Fibroblast of skin of right quadriceps (primary cell): ENCODE measurements at regions not wholly inside any gene's neighbourhood (a gene's known extent, or its start where the extent isn't known, plus 50 kb on each side); places are given as distances from the start of the nearest gene placed in this dataset.

ENCODE experiments used
- DNase-seq: peaks from one replicate; pipeline ENCODE4 v3.0.0-alpha.2; 2013

DNA sequence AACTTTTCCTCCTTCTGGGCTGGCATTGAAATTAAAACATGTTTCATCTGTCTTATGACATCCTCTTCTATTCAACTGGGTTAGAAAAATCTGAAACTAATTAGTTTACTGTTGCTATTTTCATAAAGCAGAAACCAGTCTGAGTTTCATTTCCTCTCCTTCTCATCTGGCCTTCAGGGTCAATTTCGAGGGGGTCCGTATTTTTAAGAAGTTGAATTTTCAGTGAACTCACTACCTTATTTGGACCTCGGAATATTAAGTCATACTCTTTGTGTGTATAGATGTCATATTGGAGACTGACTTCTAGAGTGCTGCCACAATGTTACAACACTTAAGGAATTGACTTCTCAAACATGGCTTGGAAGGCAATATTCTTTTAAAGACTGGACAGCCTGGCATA is 485.9 kb downstream of the SQOR start:
- peak; percentile 2 for DNase-seq

DNA sequence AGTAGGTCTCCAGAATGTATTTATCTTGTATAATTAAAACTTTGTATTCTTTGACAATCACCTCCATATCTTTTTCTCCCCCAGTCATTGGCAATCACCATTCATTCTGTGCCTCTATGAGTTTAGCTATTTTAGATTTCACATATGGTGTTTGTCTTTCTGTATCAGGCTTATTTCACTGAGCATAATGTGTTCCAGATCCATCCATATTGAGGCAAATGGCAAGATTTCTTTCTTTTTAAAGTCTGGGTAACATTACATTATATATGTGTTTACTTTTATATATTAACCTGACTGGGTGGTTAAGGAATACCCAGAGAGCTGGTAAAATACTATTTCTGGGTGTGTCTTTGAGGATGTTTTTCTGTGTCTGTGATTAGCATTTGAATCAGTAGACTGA is 486.6 kb downstream of the SQOR start:
- DNase-seq: no peak

DNA sequence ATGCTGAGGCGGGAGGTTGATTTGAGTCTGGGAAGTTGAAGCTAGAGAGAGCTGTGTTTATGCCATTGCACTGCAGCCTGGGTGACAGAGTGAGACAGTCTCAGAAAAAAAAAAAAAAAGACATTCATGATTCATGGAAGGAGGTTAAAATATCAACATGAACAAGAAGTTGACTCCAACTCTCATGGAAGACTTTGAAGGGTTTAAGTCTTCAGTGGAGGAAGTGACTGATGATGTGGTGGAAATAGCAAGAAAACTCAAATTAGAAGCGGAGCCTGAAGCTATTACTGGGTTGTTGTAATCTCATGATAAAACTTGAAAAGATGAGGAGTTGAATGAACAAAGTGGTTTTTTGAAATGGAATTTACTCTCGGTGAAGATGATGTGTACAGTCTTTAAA is 491.8 kb downstream of the SQOR start:
- peak; percentile 46 for DNase-seq

DNA sequence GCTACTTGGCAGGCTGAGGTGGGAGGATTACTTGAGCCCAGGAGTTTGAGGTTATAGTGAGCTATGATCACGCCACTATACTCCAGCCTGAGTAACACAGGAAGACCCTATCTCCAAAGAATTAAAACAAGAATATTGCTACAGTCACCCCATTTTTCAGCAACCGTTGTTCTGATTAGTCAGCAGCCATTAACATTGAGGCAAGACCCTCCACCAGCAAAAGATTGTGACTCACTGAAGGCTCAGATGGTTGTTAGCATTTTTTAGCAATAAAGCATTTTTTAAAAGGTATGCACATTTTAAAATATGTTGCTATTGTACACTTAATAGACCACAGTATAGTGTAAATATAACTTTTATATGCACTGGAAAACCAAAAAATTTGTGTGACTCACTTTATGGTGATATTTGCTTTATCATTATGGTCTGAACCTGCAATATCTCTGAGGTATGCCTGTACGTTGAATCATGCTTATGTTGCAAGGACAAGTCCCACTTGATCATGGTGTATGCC is 492.6 kb downstream of the SQOR start:
- DNase-seq: peak; percentile 87

DNA sequence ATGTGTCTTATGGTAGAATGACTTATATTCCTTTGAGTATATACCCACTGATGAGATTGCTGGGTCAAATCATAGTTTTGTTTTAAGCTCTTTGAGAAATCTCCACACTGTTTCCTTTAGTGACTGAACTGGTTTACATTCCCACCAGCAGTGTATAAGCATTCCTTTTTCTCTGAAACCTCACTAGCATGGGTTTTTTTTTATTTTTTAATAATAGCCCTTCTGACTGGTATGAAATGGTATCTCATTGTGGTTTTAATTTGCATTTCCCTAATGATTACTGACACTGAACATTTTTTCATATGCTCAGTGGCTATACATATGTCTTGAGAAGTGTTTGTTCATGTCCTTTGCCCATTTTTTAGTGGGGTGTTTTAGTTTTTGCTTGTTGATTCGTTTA is 494.3 kb downstream of the SQOR start:
- peak; percentile 58 for DNase-seq

DNA sequence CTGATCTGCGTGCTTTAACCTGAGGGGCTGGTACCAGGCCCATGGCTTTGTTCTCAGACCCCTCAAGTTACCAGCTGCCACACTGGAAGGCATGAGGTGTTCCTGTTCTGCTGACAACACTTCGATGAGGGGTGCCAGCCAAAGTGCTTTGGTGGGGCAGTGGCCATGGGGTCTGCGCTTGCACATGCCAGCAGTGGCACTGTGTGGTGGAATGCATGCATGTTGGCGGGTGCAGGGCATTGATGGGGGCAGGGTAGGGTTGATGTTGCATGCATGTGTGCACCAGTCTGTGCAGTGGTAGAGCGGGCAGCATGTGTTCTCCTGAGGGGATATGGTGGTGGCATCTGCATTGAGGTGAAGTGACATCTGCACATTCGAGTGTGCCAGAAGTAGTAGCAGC is 497.0 kb downstream of the SQOR start:
- no peak for DNase-seq

DNA sequence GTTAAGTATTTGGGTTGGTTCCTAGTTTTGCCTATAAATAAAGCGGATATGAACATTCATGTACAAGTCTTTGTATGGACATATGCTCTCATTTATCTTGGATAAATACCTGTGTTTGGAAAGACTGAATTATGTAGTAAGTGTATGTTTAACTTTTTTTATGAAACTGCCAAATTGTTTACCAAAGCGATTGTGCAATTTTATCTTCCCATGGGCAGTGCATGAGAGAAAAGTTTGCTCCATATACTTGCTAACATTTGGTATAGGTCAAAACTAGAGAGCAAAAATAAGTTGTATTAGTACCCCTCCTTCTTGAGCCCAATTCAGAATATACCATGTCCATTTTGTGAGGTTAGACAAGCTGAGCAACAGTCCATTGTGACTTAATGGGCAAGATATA is 502.6 kb downstream of the SQOR start:
- DNase-seq: no peak

DNA sequence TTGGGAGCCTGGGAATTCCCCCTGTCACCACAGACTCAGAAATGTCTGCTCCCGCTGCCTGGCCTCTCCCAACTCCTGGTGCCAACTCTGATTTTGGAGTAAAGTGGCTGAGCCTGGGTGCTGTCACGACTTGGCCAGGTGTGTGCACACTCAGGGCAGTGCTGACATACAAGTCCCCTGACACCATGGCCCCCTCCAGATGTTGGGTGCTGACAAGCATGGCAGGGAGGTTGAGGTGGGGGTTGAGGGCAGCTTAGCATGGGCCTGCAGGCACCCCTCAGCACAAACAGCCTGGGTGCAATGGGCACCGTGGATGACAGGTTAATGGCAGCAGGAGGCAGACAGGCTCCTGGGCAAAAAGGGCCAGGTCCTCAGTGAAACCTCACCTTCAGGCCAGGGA is 511.2 kb downstream of the SQOR start:
- DNase-seq: no peak

DNA sequence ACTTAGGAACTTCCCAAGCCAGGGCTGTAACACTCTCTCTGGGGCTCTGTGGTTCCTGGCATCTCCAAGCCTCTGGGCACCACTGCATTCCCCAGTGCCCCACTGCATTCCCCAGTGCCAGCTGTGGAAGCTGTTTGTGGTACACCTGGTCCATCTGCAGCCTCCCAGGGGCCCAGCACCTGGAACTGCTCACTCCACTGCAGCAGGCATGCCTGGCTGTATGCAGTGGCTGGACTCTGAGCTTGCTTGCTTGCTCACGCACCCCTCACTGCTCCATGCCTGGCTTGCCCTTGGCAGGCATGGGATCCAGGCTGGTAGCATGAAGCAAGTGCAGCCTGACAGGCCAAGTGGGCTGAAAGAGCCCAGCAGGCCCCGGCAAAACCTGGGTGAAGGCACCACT is 512.1 kb downstream of the SQOR start:
- no peak for DNase-seq

DNA sequence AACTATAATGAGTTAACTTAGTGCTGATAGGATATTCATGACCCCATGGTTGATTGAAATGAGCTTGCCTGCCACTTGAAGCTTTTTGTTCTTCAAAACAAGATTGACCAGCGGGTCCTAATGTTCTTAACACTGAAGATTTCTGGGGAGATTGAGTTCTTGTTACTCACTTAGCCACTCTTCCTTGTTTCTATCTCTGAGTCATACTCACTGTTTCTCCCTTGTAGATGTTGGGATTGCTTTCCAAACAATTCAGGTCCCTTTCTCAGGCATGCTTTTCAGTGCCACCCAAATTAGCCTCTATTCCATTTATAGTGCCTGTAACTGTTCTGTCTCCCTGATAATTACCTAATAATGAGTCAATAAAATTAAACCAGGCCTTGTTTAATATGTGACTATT is 517.0 kb downstream of the SQOR start:
- DNase-seq: no peak

DNA sequence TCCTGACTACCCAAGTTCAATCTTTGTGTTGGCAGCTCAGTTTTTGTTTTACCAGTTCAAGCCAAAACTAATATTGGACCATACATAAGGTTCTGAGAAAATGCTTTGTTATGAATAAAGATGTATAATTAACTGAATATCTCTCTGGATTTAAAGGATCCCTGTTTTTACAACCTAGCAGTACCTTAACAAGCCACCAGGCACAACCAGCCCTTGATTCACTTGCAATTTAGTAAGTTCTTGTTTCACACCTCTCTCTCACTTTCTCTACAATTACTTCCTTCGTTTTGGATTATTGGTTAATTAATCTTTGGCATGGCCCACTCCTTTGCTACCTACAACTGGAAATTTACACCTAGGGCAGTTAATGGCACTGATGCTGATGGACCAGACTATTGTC is 531.9 kb downstream of the SQOR start:
- no peak for DNase-seq

DNA sequence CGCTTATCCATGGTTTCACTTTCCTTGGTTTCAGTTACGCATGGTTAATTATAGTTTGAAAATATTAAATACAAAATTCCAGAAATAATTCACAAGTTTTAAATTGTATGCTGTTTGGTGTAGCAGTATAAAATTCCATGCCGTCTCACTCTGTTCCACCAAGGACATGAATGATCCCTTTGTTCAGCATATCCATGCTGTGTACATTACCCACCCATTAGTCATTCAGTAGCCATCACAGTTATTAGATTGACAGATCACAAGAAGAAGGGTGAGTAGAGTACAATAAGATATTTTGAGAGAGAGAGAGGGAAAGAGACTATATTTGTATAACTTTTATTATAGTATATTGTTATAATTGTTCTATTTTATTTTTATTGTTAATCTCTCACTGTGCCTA is 535.5 kb downstream of the SQOR start:
- DNase-seq: no peak

DNA sequence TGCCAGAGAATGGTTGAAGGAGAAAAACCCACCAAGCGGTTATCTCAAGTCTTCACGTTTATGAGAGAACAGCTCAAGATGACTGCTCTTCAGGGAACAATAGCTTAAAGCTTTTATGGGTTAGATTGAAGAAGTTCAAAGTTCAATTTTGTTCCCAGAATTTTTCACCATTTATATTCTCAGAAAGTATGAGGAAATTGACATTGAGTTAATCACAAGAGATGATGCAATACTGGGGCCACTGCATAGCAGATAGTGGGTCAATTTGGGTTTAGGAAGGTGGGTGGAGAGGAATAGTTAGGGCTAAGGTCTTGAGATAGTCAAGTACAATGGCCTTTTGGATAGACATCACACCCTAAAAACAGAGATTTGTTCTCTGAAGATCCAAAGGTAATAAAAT is 539.3 kb downstream of the SQOR start:
- no peak for DNase-seq

DNA sequence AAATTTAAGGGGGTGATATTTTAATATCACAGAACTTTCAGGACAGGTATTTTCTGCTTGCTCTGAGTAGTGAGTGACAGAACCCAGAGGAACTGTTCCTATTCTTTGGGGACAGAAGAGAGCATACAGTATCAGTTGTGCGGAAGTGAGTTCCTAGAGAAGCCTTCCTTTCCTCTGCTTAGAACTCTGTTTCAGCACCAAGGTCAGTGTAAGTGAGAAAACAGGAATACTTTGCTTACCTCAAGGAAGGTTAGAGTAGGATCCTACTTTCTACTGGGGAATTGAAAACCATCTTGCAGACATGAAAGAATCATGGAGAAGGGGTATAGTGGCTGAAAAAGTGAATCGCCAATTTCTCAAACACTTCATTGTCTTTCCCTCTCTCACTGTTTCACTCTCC is 542.4 kb downstream of the SQOR start:
- DNase-seq: no peak

DNA sequence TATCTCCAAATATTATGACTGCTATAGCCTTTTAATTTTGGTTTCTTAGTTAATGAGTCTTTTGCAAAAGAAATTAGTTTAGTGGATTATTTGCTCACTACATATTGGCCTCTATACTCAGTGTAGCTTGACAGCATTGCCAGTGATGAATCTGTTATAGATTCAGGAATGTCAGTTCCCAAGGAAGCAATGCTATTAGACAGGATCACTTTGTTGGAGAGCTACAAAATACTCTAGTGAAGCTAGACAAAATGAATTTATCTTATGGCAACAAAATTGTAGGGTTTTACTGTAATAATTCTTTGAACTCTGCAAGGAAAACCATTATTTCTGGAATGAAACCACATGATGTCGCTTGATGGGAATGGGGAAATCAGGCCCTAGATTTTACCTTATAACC is 543.3 kb downstream of the SQOR start:
- DNase-seq: no peak

DNA sequence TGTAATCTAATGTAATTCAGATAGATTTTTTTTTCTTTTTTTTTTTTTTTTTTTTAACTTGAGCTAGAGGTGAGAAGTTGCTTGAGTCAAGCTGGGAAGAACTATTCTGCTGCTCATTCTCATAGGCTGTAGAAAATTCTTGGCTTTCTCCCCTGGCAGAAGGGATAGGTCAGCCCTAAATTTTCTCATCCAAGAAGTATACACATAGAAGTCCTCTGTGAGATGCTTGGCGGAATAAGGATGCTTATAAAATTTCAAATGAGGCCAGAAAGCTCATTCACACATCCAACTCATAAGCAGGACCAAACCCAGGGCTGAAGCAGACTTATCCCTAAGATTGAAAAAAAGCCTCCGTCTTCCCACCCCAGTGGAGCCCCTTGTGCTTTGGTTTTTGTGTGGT is 572.5 kb downstream of the SQOR start:
- no peak for DNase-seq

DNA sequence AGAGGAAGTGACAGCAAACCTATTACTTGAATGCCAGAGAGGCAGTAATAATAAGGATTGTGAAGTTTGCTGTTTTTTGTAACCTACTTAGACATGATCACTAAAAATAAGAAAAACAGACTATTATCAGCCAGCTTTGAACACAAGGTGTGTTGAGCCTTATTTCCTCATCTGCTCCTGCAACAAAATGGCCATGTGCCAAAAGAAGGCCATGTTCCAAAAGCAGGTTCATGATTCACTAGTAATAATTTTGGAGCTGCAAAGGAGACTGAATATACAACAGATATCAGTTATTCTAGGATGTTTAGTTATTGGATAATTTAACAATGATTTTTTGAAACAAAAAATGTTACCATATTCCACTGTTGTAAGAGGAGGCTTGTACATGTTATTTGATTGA is 578.7 kb downstream of the SQOR start:
- no peak for DNase-seq

DNA sequence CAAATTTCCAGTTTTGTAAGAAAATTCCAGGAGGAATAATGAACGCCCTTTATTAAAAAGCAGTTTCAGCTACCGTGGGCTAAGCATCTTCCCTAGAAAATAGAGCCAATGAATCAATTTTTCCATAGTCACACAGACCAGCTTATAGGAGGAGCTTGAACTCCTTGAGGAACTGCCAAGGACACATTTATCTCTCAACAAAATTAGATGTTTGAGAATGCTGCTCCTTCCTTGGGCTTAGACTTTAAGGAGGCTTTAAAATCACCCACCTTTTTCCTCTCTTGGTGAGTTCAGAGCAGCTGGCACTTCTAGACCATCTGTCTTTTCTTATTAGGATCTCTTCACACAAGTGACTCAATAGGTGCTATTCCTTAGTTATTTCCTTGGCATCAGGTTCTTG is 588.0 kb downstream of the SQOR start:
- DNase-seq: no peak

DNA sequence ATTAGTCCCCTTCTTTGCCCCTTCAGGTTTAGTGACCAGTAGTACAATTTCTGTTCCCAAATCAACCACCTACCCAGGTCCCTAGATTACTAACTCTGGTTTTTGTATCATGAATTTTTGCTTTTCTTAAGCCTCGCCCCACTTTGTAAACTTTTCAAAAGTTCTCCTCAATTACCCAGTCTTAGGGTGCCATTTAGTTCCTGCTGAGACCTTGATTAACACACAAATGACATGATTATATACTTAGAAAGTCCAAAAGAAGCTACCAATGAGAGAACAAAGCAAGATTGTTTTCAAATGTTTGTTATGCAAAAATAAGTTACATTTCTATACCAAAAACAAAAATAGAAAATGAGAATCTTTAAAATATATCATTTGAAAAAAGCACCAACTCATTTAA is 594.4 kb downstream of the SQOR start:
- DNase-seq: no peak

DNA sequence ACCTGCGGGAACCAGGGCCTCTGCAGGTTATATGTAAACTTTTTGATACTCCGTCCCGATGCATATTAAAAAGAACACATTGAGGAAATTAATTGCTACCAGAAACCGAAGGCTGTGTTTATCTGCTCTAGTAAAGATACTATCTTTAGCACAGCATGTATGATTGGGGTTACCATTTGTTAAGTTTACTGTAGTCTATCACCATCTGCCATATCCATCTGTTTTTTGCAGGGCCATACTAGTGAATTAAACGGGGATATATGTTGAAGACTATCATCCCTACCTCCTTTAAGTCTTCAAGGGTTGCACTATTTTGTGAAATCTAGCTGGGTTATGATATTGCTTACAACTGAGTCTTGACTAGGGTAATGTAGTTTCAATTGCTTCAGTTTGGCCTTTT is 597.0 kb downstream of the SQOR start:
- DNase-seq: no peak

DNA sequence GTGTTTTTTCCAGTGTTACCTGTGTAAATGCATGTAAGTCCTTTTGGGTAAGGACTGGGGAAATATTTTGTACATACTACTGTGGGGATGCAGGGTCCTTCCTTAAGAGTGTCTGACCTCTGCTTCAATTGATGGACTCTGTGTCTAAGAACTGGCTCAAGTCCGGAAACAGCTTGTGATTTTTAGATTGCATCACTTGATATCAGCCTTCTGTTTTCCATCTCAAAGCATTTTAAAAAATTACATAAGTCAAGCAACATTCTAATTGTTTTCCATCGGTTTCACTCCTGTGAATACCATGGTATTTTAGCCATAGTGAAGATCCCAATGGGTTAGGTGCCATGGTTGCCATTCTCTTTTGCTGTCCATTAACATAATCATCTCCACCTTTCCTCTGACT is 597.6 kb downstream of the SQOR start:
- no peak for DNase-seq

DNA sequence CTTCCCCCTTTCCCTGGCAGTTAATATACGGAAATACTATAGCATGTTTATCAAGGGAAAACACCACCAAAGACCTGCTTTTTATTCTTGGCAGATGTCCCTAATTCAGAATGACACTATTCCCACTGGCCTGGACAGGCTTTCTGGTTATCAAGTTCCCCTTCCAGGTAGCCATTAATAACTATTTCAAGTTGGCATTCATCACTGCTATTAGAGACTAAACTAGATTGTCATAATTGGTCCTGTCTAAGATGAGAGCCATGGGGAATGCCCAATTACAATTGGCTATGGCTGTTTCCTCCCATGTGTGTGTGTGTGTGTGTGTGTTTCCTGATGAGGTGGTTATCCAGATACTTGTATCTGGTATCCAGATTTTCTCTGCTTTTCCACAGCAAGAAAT is 608.1 kb downstream of the SQOR start:
- DNase-seq: no peak

DNA sequence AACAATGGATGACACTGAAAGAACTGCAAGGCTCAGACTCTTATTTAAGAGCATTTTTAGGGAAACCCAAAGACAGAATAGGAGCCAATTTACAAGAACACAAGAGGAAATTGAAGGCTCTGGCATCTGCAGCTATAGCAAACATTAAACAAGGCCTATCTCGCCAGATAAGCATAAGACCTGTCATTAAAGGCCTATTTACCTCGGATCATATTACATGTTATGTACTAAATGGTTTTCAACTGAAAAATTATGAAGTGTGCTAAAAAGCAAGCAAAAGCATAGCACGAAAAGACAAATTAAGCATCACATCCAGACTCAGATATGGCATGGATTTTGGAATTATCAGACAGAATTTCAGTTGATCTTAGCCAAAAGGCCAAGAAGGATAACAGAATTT is 617.1 kb downstream of the SQOR start:
- DNase-seq: no peak

DNA sequence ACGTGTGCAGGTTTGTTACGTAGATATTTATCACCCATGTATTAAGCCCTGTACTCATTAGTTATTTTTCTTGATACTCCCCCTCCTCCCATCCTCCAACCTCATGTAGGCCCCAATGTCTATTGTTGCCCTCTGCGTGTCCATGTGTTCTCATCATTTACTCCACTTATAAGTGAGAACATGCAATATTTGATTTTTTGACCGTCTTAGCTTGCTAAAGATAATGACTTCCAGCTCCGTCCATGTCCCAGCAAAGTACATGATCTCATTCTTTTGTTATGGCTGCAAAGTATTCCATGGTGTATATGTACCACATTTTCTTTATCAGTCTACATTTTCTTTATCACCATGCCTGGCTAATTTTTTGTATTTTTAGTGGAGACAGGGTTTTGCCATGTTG is 623.2 kb downstream of the SQOR start:
- DNase-seq: no peak

DNA sequence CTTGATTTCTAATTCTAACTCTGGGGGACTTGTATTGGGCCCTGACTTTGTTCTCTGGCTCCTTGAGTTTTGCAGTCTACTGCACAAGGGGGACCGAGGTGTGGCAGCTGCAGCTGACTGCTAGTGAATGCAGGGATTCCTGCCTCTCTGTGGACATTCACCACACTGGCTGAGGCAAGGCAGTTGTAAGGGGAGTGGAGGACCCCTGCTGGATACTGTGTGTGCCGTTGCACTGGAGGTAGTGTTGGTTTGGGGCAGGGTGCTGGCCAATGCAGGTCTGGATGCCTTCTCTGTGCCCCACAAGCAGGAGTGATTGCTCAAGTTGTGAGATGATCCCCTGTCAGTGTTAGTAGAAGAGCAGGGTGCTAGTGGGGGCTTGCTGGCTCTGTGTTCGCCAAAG is 626.1 kb downstream of the SQOR start:
- no peak for DNase-seq

DNA sequence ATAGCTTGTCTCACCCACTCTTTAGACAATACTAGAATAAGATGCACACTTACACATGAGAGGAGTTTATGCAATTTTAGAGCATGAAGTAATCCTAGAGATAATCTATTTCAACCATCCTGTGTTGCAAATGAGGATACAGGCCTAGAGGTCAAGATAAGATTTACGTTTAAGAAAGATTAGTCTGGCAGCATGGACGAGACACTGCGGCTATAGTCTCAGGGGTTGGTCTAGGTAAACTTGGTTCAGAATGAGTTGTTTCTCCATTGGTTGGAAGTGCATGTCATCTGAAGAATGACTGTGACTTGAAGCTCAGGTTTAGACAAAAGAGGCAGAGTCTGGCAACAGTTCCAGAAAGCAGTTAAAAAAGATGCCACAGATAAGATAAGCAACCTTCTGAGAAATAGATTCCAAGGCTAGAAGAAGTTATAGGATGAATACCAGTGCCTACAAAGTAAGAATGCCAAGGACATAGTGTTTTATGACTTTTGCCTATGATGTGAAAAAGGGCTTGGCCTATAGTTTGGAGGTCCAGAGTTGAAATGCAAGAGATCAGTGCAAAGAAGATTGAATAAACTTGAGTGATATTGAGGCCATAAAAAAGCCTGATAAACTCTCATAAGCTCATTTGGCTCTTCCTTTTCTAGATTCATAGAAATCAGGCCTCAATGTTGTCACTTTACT is 631.0 kb downstream of the SQOR start:
- no peak for DNase-seq
